H9 (cell line): ENCODE measurements at regions not wholly inside any gene's neighbourhood (a gene's known extent, or its start where the extent isn't known, plus 50 kb on each side); places are given as distances from the start of the nearest gene placed in this dataset.

Source experiments
- DNase-seq: peaks from one replicate; pipeline ENCODE4 v3.0.0-alpha.2; 2017
- H2AFZ ChIP-seq: one replicate; pipeline ENCODE4 v1.6.1; 2013; ENCODE audit warnings: mild to moderate bottlenecking, low read length, control low read depth, moderate library complexity
- H2AK5ac ChIP-seq: 2 replicates; pipeline ENCODE4 v1.6.1; 2013; ENCODE audit warnings: low read length, control low read depth, mixed read lengths; ENCODE audit not compliant: insufficient read length
- H2BK120ac ChIP-seq: one replicate; pipeline ENCODE4 v1.6.1; 2013; ENCODE audit warnings: low read depth, mild to moderate bottlenecking, low read length, control low read depth, inconsistent platforms; ENCODE audit not compliant: poor library complexity, severe bottlenecking
- H2BK12ac ChIP-seq: 2 replicates; pipeline ENCODE4 v1.6.1; 2013; ENCODE audit warnings: low read length, control low read depth, mixed read lengths, low read depth; ENCODE audit not compliant: insufficient read length
- H2BK15ac ChIP-seq: 2 replicates; pipeline ENCODE4 v1.6.1; 2013; ENCODE audit warnings: low read depth, low read length, control low read depth
- H2BK20ac ChIP-seq: one replicate; pipeline ENCODE4 v1.6.1; 2013; ENCODE audit warnings: low read depth, mild to moderate bottlenecking, low read length, control low read depth, inconsistent platforms; ENCODE audit not compliant: poor library complexity, severe bottlenecking
- H2BK5ac ChIP-seq: 2 replicates; pipeline ENCODE4 v1.6.1; 2013; ENCODE audit warnings: low read length, control low read depth, mixed read lengths; ENCODE audit not compliant: insufficient read length
- H3K14ac ChIP-seq: 2 replicates; pipeline ENCODE4 v1.6.1; 2013; ENCODE audit warnings: low read length, control low read depth; ENCODE audit not compliant: insufficient read depth
- H3K18ac ChIP-seq: 2 replicates; pipeline ENCODE4 v1.6.1; 2013; ENCODE audit warnings: low read depth, mild to moderate bottlenecking, mixed read lengths, low read length, control low read depth; ENCODE audit not compliant: insufficient read length
- H3K23ac ChIP-seq: 2 replicates; pipeline ENCODE4 v1.6.1; 2013; ENCODE audit warnings: low read length, control low read depth, mixed read lengths, low read depth; ENCODE audit not compliant: insufficient read length
- H3K23me2 ChIP-seq: 2 replicates; pipeline ENCODE4 v1.6.1; 2013; ENCODE audit warnings: low read depth, mild to moderate bottlenecking, mixed read lengths, low read length, control low read depth; ENCODE audit not compliant: insufficient read length, poor library complexity, severe bottlenecking
- H3K27ac ChIP-seq: 2 replicates; pipeline ENCODE4 v1.5.1; 2013; ENCODE audit warnings: low read length, control low read depth, mixed read lengths, low read depth; ENCODE audit not compliant: insufficient read length
- H3K27me3 ChIP-seq: 2 replicates; pipeline ENCODE4 v1.6.1; 2013; ENCODE audit warnings: low read length, control low read depth, inconsistent platforms; ENCODE audit not compliant: insufficient read depth
- H3K4ac ChIP-seq: 2 replicates; pipeline ENCODE4 v1.6.1; 2013; ENCODE audit warnings: low read depth, mild to moderate bottlenecking, control low read depth, inconsistent platforms, low read length, moderate library complexity
- H3K4me1 ChIP-seq: 2 replicates; pipeline ENCODE4 v1.6.1; 2013; ENCODE audit warnings: low read length, control low read depth, inconsistent platforms; ENCODE audit not compliant: insufficient read depth
- H3K4me2 ChIP-seq: 2 replicates; pipeline ENCODE4 v1.6.1; 2013; ENCODE audit warnings: low read length, control low read depth, mixed read lengths; ENCODE audit not compliant: insufficient read length, insufficient read depth
- H3K56ac ChIP-seq: 2 replicates; pipeline ENCODE4 v1.6.1; 2013; ENCODE audit warnings: low read depth, mild to moderate bottlenecking, mixed read lengths, low read length, control low read depth; ENCODE audit not compliant: insufficient read length
- H3K79me1 ChIP-seq: 2 replicates; pipeline ENCODE4 v1.6.1; 2013; ENCODE audit warnings: low read depth, mild to moderate bottlenecking, moderate library complexity, low read length, control low read depth, inconsistent platforms; ENCODE audit not compliant: insufficient read depth, poor library complexity, severe bottlenecking
- H3K79me2 ChIP-seq: 2 replicates; pipeline ENCODE4 v1.6.1; 2013; ENCODE audit warnings: low read length, control low read depth, inconsistent platforms; ENCODE audit not compliant: insufficient read depth
- H3K9ac ChIP-seq: 2 replicates; pipeline ENCODE4 v1.6.1; 2013; ENCODE audit warnings: low read length, control low read depth, mixed read lengths; ENCODE audit not compliant: insufficient read length; ENCODE audit errors: extremely low read depth
- H3K9me3 ChIP-seq: one replicate; pipeline ENCODE4 v1.6.1; 2013; ENCODE audit warnings: low read depth, low read length, inconsistent platforms; ENCODE audit not compliant: control insufficient read depth
- H3T11ph ChIP-seq: one replicate; pipeline ENCODE4 v1.6.1; 2013; ENCODE audit warnings: mild to moderate bottlenecking, low read length, control low read depth, inconsistent platforms
- H4K20me1 ChIP-seq: one replicate; pipeline ENCODE4 v1.6.1; 2013; ENCODE audit not compliant: control insufficient read depth, insufficient read length, insufficient read depth
- H4K5ac ChIP-seq: 2 replicates; pipeline ENCODE4 v1.6.1; 2013; ENCODE audit warnings: low read depth, mild to moderate bottlenecking, mixed read lengths, low read length, control low read depth; ENCODE audit not compliant: insufficient read length
- H4K8ac ChIP-seq: replicated peaks from 2 replicates; pipeline ENCODE4 v1.6.1; 2013; ENCODE audit warnings: low read length, control low read depth, mixed read lengths, low read depth; ENCODE audit not compliant: insufficient read length
- H4K91ac ChIP-seq: 2 replicates; pipeline ENCODE4 v1.6.1; 2013; ENCODE audit warnings: low read depth, mild to moderate bottlenecking, moderate library complexity, mixed read lengths, low read length, control low read depth; ENCODE audit not compliant: insufficient read length
- H3K27ac Mint-ChIP-seq, 3 experiments: 2 replicates in 2 of 3; 3 replicates in 1 of 3; pipeline ENCODE4 v1.8.0; 2020 to 2021; ENCODE audit warnings: mixed read lengths in 3 of 3, mild to moderate bottlenecking in 1 of 3, moderate library complexity in 1 of 3
- H3K27me3 Mint-ChIP-seq: 2 replicates; pipeline ENCODE4 v1.8.0; 2021; ENCODE audit warnings: low read depth, mild to moderate bottlenecking, moderate library complexity, mixed read lengths
- H3K36me3 Mint-ChIP-seq, 3 experiments: 2 replicates in 2 of 3; 3 replicates in 1 of 3; pipeline ENCODE4 v1.8.0; 2020 to 2021; ENCODE audit warnings: low read depth in 3 of 3, mixed read lengths in 3 of 3; ENCODE audit not compliant: insufficient read depth in 1 of 3
- H3K4me1 Mint-ChIP-seq, 2 experiments: 2 replicates each; pipeline ENCODE4 v1.8.0; 2020; ENCODE audit warnings: mixed read lengths in 2 of 2
- H3K4me3 Mint-ChIP-seq, 2 experiments: 2 replicates in 1 of 2; 3 replicates in 1 of 2; pipeline ENCODE4 v1.8.0; 2020 to 2021; ENCODE audit warnings: mild to moderate bottlenecking in 2 of 2, mixed read lengths in 2 of 2, moderate library complexity in 1 of 2
- H3K9me3 Mint-ChIP-seq, 2 experiments: 2 replicates in 1 of 2; 3 replicates in 1 of 2; pipeline ENCODE4 v1.8.0; 2020; ENCODE audit warnings: mild to moderate bottlenecking in 2 of 2, mixed read lengths in 2 of 2, moderate library complexity in 1 of 2
- whole genome bisulfite sequencing: extraction: QIAGEN DNeasy Blood & Tissue Kit; methylation state at CpG from one replicate; pipeline ENCODE4 v1.1.7; 2013; ENCODE audit warnings: missing lambda C conversion rate, low lambda C conversion rate, mixed read lengths; ENCODE audit not compliant: insufficient read length; ENCODE audit errors: extremely low coverage; 5-methylcytosine and 5-hydroxymethylcytosine counted together
- TF ChIP-seq, protein P1 (sequence below): fragments of 200-600 bp; sonication (generic); conservative IDR thresholded peaks from 3 replicates; pipeline ENCODE4 v1.8.0; 2021; ENCODE audit warnings: antibody characterized with exemption, mild to moderate bottlenecking

DNA sequence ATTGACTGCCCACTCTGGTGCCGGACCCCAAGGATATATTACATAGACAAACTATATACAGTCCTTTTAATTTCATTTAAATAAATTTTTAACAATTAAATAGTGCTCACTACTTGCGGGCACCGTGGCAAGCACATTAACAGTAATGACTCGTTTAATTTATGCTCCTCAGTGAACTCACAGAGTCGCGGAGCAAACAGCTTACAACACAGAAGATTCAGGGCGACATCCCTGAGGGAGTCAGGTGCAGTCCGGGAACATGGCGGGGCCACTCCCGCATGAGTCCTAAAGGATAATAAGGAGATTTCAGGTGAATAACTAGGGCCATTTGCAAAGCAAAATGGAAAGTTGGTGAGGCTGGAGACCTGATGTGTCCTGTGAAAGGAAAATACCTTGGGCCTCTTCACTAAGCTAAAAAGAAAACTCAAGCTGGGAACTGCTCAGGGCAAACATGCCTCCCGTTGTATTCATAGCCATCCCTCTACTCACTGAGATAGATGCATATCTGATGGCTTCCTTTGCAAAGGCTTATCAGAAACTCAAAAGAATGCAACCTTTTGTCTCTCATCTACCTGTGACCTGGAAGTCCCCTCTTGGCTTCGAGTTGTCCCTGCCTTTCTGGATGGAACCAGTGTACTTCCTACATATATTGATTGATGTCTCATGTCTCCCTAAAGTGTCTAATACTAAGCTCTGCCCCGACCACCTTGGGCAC lies 125.6 kb downstream of the KLF6 start:
- no peak overlapping the region for H2BK12ac ChIP-seq
- H3K56ac ChIP-seq, result no peak overlapping the region
- H3K36me3 Mint-ChIP-seq, result peaks cover 1 to 19% (median 5%) of the 10 kb centered on the region in 3 experiments; a peak in 4 of 7 replicates
- no peak overlapping the region for H4K8ac ChIP-seq
- no peak overlapping the region for H2AK5ac ChIP-seq
- H4K5ac ChIP-seq, result no peak overlapping the region
- no peak overlapping the region for H3K4ac ChIP-seq
- no peak overlapping the region for H2BK20ac ChIP-seq
- no peak overlapping the region for H3K18ac ChIP-seq
- H3K23me2 ChIP-seq, result no peaks in the 10 kb centered on the region
- no peak overlapping the region for H2BK5ac ChIP-seq
- H3K9ac ChIP-seq, result no peak overlapping the region
- no peak overlapping the region for H3K4me3 Mint-ChIP-seq
- H4K91ac ChIP-seq, result no peak overlapping the region
- TF ChIP-seq, protein P1, sequence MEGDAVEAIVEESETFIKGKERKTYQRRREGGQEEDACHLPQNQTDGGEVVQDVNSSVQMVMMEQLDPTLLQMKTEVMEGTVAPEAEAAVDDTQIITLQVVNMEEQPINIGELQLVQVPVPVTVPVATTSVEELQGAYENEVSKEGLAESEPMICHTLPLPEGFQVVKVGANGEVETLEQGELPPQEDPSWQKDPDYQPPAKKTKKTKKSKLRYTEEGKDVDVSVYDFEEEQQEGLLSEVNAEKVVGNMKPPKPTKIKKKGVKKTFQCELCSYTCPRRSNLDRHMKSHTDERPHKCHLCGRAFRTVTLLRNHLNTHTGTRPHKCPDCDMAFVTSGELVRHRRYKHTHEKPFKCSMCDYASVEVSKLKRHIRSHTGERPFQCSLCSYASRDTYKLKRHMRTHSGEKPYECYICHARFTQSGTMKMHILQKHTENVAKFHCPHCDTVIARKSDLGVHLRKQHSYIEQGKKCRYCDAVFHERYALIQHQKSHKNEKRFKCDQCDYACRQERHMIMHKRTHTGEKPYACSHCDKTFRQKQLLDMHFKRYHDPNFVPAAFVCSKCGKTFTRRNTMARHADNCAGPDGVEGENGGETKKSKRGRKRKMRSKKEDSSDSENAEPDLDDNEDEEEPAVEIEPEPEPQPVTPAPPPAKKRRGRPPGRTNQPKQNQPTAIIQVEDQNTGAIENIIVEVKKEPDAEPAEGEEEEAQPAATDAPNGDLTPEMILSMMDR, result no peak
- H3K27ac ChIP-seq, result no peak overlapping the region
- no peaks in the 10 kb centered on the region for H3K9me3 ChIP-seq
- H3K4me2 ChIP-seq, result no peak overlapping the region
- peaks cover 2% of the 10 kb centered on the region; the same call in 1 of the 2 replicates for H3K4me1 ChIP-seq
- H3K27ac Mint-ChIP-seq, result peak overlapping the region in 2 of 3 experiments; percentile 56 to 82; a peak in 3 of 7 replicates
- no CpG with 5 or more reads among the region's 13 CpGs for WGBS
- H3K14ac ChIP-seq, result no peak overlapping the region
- H3K27me3 Mint-ChIP-seq, result peaks cover 2% of the 10 kb centered on the region
- H3K79me2 ChIP-seq, result no peaks in the 10 kb centered on the region
- H3K79me1 ChIP-seq, result no peaks in the 10 kb centered on the region
- H4K20me1 ChIP-seq, result no peaks in the 10 kb centered on the region
- H2BK120ac ChIP-seq, result no peak overlapping the region
- no peak for DNase-seq
- H3K9me3 Mint-ChIP-seq, result peaks cover 2 to 20% of the 10 kb centered on the region in 2 experiments; a peak in 4 of 5 replicates
- no peaks in the 10 kb centered on the region for H3K27me3 ChIP-seq
- no peak overlapping the region for H2BK15ac ChIP-seq
- H3K23ac ChIP-seq, result no peak overlapping the region
- H3T11ph ChIP-seq, result no peak overlapping the region
- H2AFZ ChIP-seq, result no peak overlapping the region
- H3K4me1 Mint-ChIP-seq, result peaks cover 24% of the 10 kb centered on the region in 2 experiments
